GM12892 (cell line): ENCODE measurements at regions not wholly inside any gene's neighbourhood (a gene's known extent, or its start where the extent isn't known, plus 50 kb on each side); places are given as distances from the start of the nearest gene placed in this dataset.
"Not testable (repeated sequence)": the region's sequence is repeated elsewhere in the genome, so short reads cannot be mapped to it uniquely, and the experiment has no call there.

ENCODE experiments used
- DNase-seq: peaks from one replicate; pipeline ENCODE4 v3.0.0; 2011; ENCODE audit not compliant: insufficient read length
- FAIRE-seq: peaks from 2 replicates; lab custom pipeline; 2011; peaks lifted over from hg19 to GRCh38; lab: Jason Lieb, UNC
- POLR2A ChIP-seq: IDR thresholded peaks from 2 replicates; pipeline ENCODE4 v1.6.1; 2011; ENCODE audit warnings: low read depth, low read length, control low read depth
- POLR2AphosphoS5 ChIP-seq: IDR thresholded peaks from 2 replicates; pipeline ENCODE4 v1.6.1; 2011; ENCODE audit warnings: low read depth, low read length, control low read depth
- TAF1 ChIP-seq: IDR thresholded peaks from 2 replicates; pipeline ENCODE4 v1.6.1; 2011; ENCODE audit warnings: low read depth, mild to moderate bottlenecking, control low read depth, low read length, borderline replicate concordance

DNA sequence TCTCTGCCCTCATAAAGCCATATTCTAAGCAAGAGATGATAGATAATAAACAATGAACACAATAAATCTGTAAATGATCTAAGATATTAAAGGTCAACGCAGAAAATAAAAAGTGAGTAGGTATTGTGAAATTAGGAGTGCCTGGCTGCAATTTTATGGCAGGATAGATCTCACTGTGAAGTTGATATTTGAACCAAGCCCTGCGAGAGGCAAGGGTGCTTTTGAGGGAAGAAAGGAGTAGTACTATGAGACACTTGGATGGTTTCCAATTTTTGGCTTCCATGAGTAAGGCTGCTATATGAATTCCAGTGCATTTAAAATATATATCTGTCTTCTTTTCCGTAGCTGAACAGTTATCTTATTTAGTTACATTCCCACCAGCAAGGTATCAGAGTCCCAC is 720.0 kb upstream of the CNTN5 start:
- no peak for FAIRE-seq

GRCh38 chr11:98307827-98308491 is 712.8 kb upstream of the CNTN5 start:
- TF ChIP-seq TAF1 (no peak), POLR2A (no peak)
- FAIRE-seq (no peak), DNase-seq (no peak)

More for the DNA sequence above, 720.0 kb upstream of the CNTN5 start:
- TF ChIP-seq POLR2A (no peak), POLR2AphosphoS5 (no peak), TAF1 (no peak)
- DNase-seq, result no peak

- DNase-seq, FAIRE-seq: not testable (repeated sequence)
These were observed 690.4 kb upstream of the CNTN5 start for GRCh38 chr11:98330306-98330705.

DNA sequence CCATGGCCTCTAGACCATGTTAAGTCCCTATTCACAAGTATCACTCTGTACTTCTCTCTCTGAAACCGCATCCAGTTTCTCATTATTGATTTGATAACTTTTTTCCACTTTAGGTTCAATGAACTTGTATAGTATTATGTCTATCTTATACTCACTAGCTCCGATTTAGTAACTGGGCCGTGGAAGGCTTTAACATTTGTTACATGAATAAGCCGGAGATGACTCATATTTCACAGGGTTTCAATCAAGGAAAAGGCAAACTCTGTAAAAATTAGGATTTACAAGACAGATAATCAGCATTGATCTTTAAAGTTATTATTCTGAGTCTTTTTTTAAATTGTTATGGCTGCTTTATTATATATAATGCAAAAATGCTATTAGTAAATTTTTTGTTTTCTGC is 662.2 kb upstream of the CNTN5 start:
- FAIRE-seq (no peak), DNase-seq (no peak)
- TF ChIP-seq POLR2A (no peak), TAF1 (no peak), POLR2AphosphoS5 (no peak)

DNA sequence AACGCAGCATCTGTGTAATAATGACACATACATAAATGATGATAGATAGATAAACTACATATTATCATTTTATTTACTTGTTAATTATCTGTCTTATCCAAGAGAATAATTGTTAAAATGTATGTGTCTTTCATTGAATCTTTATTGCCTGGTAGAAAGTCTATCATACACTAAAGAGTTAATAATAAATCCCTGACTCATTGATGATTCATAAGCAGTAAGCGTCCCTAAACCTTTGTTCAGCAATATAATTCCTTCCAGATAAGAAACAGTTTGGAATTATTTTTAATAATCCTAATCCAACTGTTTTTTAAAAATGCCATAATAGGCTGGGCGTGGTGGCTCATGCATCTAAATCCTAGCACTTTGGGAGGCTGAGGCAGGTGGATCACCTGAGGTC is 655.6 kb upstream of the CNTN5 start:
- TF ChIP-seq POLR2AphosphoS5 (no peak), POLR2A (no peak)
- no peak for FAIRE-seq
- no peak for DNase-seq

GRCh38 chr11:98365941-98366340 is 654.8 kb upstream of the CNTN5 start:
- FAIRE-seq, result no peak
- DNase-seq, result no peak
- TF ChIP-seq POLR2A, result no peak
- TF ChIP-seq TAF1, result no peak
- TF ChIP-seq POLR2AphosphoS5, result no peak

DNA sequence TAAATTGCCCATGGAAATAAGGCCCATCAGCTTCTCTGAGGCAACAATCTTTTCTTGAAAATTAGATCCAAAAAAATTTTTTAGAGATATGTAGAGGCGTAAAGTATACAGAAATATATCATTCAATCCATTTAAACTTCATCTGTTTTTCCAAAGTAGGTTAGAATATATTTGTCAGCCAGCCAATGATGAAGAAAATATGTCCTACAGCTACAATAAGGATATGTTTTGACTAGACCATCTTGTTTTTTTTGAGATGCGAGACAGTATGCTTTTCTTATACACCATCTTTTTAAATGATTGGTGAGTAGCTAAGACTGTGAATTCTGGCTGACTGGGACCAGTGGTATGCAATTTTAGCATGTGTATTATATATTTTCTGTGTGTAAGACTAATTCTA is 630.4 kb upstream of the CNTN5 start:
- FAIRE-seq, result no peak
- no peak for DNase-seq
- TF ChIP-seq POLR2AphosphoS5 (no peak), POLR2A (no peak), TAF1 (no peak)

GRCh38 chr11:98394500-98394899 is 626.2 kb upstream of the CNTN5 start:
- not testable (repeated sequence) for DNase-seq, FAIRE-seq

GRCh38 chr11:98398508-98398907 is 622.2 kb upstream of the CNTN5 start:
- TF ChIP-seq TAF1, result no peak
- no peak for TF ChIP-seq POLR2A
- TF ChIP-seq POLR2AphosphoS5, result no peak
- DNase-seq, result no peak
- FAIRE-seq, result no peak

DNA sequence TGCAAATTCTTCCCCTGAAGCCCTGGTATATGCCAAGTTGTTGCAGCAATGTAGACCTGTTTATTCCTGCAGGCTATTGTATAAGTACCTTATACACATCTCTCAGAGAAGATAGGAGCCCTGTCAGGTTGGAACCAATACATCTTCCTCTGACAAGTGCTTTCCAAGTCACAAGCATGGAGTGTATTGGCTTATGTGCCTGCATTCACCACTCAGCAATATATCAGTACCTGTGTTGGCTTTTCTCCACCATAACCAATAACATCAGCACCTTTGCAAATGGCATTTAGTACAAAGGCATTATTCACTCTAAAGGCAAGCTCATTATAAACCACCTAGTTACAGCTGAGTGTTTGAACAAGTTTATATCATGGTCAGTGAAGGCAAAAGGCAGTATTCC is 611.7 kb upstream of the CNTN5 start:
- TF ChIP-seq TAF1 (no peak), POLR2AphosphoS5 (no peak), POLR2A (no peak)
- FAIRE-seq (no peak), DNase-seq (no peak)

- TF ChIP-seq POLR2AphosphoS5 (no peak), POLR2A (no peak), TAF1 (no peak)
- no peak for DNase-seq
- FAIRE-seq, result no peak
These were observed 609.0 kb upstream of the CNTN5 start for GRCh38 chr11:98411777-98412176.

DNA sequence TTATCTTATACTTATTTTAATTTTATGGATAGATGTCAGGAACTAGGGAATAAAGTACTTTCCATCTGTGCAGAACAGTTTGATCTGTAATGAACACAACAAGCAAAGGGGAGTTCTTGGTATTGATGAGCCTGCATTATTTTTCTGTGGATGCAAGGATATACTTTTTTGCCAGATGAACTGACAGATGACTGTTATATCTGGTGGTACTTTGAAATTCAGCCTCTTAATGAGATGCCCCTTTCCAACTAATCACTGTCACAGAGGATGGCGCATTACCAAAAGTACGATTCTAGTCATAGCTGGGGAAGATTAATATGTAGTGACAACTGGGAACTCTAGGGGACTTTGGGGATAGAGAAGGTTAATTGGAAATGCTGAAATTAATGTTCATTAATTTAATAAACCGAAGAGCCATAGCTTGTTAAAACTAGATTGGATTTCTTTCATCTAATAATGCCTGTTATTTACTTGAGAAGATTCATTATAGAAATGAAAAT is 603.4 kb upstream of the CNTN5 start:
- no peak for DNase-seq
- TF ChIP-seq TAF1, result no peak
- TF ChIP-seq POLR2AphosphoS5, result no peak
- TF ChIP-seq POLR2A, result no peak
- FAIRE-seq, result no peak

GRCh38 chr11:98423933-98424332 is 596.8 kb upstream of the CNTN5 start:
- FAIRE-seq, result no peak

DNA sequence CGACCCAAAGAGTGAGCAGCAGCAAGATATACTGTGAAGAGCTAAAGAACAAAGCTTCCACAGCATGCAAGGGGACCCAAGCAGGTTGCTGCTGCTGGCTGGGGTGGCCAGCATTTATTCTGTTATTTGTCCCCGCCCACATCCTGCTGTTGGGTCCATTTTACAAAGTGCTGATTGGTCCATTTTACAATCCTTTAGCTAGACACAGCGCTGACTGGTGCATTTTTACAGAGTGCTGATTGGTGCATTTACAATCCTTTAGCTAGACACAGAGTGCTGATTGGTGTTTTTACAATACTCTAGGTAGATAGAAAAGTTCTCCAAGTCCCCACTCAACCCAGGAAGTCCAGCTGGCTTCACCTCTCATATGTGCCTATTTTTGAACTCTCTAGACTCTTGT is 596.0 kb upstream of the CNTN5 start:
- not testable (repeated sequence) for FAIRE-seq, DNase-seq

More at GRCh38 chr11:98423933-98424332, 596.8 kb upstream of the CNTN5 start:
- TF ChIP-seq POLR2A, result no peak
- TF ChIP-seq POLR2AphosphoS5, result no peak
- TF ChIP-seq TAF1, result no peak
- DNase-seq, result no peak
